Neural crest cell (in vitro differentiated cells): ENCODE measurements at regions not wholly inside any gene's neighbourhood (a gene's known extent, or its start where the extent isn't known, plus 50 kb on each side); places are given as distances from the start of the nearest gene placed in this dataset.
A peak's percentile ranks its signal among the peaks of the same experiment; 100 is the strongest.

ENCODE experiments used
- DNase-seq: peaks from one replicate; pipeline ENCODE4 v3.0.0; 2021; ENCODE audit warnings: low read depth, mixed read lengths, low spot score
- H3K27ac Mint-ChIP-seq: one replicate; pipeline ENCODE4 v1.8.0; 2021; ENCODE audit warnings: mild to moderate bottlenecking, mixed read lengths; ENCODE audit not compliant: unreplicated experiment
- H3K27me3 Mint-ChIP-seq: 2 replicates; pipeline ENCODE4 v1.8.0; 2021; ENCODE audit warnings: low read depth, mild to moderate bottlenecking, mixed read lengths
- H3K36me3 Mint-ChIP-seq: 2 replicates; pipeline ENCODE4 v1.8.0; 2021; ENCODE audit warnings: low read depth, mild to moderate bottlenecking, mixed read lengths
- H3K4me1 Mint-ChIP-seq: 2 replicates; pipeline ENCODE4 v1.8.0; 2021; ENCODE audit warnings: mixed read lengths
- H3K4me3 Mint-ChIP-seq: one replicate; pipeline ENCODE4 v1.8.0; 2021; ENCODE audit warnings: mild to moderate bottlenecking, mixed read lengths
- H3K9me3 Mint-ChIP-seq: 2 replicates; pipeline ENCODE4 v1.8.0; 2021; ENCODE audit warnings: mixed read lengths
- TF ChIP-seq, protein P1 (sequence below): fragments of 200-600 bp; sonication (generic); conservative IDR thresholded peaks from 2 replicates; pipeline ENCODE4 v1.5.0; 2021; ENCODE audit warnings: antibody characterized with exemption, mild to moderate bottlenecking

GRCh38 chr9:96067600-96067999 lies 192.1 kb downstream of the ERCC6L2 start:
- Mint-ChIP-seq H3K9me3 (no peaks in the 10 kb centered on the region), H3K27me3 (no peaks in the 10 kb centered on the region), H3K4me3 (no peak overlapping the region), H3K27ac (no peak overlapping the region), H3K4me1 (peaks cover 21% of the 10 kb centered on the region), H3K36me3 (no peaks in the 10 kb centered on the region)
- TF ChIP-seq, protein P1, sequence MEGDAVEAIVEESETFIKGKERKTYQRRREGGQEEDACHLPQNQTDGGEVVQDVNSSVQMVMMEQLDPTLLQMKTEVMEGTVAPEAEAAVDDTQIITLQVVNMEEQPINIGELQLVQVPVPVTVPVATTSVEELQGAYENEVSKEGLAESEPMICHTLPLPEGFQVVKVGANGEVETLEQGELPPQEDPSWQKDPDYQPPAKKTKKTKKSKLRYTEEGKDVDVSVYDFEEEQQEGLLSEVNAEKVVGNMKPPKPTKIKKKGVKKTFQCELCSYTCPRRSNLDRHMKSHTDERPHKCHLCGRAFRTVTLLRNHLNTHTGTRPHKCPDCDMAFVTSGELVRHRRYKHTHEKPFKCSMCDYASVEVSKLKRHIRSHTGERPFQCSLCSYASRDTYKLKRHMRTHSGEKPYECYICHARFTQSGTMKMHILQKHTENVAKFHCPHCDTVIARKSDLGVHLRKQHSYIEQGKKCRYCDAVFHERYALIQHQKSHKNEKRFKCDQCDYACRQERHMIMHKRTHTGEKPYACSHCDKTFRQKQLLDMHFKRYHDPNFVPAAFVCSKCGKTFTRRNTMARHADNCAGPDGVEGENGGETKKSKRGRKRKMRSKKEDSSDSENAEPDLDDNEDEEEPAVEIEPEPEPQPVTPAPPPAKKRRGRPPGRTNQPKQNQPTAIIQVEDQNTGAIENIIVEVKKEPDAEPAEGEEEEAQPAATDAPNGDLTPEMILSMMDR, result no peak
- no peak for DNase-seq

- peaks cover 22% of the 10 kb centered on the region for H3K4me1 Mint-ChIP-seq
- H3K4me3 Mint-ChIP-seq, result no peak overlapping the region
- no peaks in the 10 kb centered on the region for H3K27me3 Mint-ChIP-seq
- TF ChIP-seq, protein P1, result no peak
- H3K36me3 Mint-ChIP-seq, result no peaks in the 10 kb centered on the region
- H3K9me3 Mint-ChIP-seq, result no peaks in the 10 kb centered on the region
- no peak overlapping the region for H3K27ac Mint-ChIP-seq
- no peak for DNase-seq
Measured at GRCh38 chr9:96067004-96067403, 191.5 kb downstream of the ERCC6L2 start.

DNA sequence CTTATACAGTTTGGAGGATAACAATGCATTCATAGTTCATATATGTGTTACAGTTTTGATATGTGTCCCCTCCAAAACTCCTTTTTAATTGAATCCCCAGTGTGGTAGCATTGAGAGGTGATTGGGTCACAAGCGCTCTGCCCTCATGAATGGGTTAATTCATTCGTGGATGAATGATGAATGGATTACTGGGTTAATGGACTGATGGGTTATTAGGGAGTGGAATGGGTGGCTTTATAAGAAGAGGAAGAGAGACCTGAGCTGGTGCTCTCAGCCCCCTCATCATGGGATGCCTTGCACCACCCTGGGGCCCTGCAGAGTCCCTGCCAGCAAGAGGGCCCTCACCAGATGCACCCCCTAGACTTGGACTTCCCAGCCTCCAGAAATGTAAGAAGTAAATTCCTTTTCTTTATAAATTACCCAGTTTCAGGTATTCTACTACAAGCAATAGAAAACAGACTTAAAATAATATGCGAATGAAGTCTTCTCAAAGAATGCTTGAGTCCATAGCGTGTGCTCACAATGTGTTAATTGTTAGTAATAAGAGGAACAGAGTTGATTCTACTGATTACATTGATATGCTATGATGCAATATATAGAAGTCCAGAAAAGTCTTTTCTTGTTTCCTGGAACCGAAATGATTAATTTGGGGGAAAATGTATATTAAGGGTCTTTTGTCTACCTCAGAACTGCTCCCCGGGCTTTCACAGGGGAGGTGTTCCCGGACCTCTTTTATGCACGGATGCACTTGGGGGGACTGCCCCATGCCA lies 190.2 kb downstream of the ERCC6L2 start:
- Mint-ChIP-seq H3K27ac (no peak overlapping the region), H3K4me1 (peaks cover 28% of the 10 kb centered on the region), H3K36me3 (no peaks in the 10 kb centered on the region), H3K9me3 (no peaks in the 10 kb centered on the region), H3K27me3 (no peaks in the 10 kb centered on the region), H3K4me3 (no peak overlapping the region)
- no peak for DNase-seq
- TF ChIP-seq, protein P1, result no peak

DNA sequence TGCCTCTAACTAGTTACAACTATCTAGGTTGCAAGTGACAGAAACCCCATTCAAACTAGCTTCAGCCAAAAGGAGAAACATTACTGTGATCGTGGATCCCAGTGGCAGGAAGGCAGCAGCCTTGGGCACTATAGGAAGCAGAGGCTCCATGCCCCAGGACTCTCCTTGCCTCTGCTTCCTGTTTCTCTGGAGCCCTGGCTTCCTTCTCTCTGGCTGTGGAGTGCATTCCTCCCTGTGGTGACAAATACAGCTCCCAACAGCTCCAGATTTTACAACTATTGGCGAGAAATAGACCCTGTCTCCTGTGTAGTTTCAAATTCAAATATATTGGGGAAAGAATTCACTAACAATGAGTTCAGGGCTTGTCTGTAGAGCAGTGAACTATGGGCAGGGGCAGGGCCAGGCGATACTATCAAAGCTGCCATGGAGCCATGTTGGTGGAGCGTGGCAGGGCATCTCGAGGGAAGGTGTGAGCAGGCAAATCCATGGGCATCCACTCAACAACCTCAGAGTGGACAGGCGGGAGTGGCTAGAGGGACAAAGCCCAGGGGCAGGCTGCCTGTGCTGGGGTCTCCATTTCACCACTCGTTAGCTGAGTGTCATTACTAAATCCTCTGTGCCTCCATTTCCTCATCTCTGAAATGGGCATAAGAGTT lies 189.5 kb downstream of the ERCC6L2 start:
- DNase-seq, result no peak
- TF ChIP-seq, protein P1, result no peak
- H3K27me3 Mint-ChIP-seq, result no peaks in the 10 kb centered on the region
- peaks cover 28% of the 10 kb centered on the region for H3K4me1 Mint-ChIP-seq
- no peaks in the 10 kb centered on the region for H3K9me3 Mint-ChIP-seq
- peak overlapping the region; percentile 92 for H3K27ac Mint-ChIP-seq
- H3K36me3 Mint-ChIP-seq, result no peaks in the 10 kb centered on the region
- no peak overlapping the region for H3K4me3 Mint-ChIP-seq

DNA sequence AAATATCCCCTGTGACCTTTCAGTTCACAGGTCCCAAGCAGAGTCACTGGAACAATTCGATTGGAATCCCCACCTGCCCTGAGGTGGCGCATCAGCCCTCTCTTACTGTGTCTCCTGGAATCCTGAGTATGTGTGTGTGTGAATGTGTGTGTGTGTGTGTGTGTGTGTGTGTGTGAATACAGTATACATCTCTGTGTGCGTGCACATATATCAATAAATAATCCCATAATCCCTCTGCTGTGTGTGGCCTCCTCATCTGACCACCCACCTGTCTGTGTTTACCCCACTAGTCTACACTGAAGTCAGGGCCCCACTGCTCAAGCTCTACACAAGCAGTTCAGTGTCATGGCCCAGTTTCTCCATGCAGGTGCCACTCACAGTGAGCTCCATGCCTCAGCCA lies 187.4 kb downstream of the ERCC6L2 start:
- Mint-ChIP-seq H3K4me1 (peaks cover 28% of the 10 kb centered on the region), H3K9me3 (peaks cover 2% of the 10 kb centered on the region), H3K4me3 (no peak overlapping the region), H3K27ac (no peak overlapping the region), H3K36me3 (no peaks in the 10 kb centered on the region), H3K27me3 (no peaks in the 10 kb centered on the region)
- TF ChIP-seq, protein P1, result no peak
- DNase-seq, result no peak
